K562 (cell line): ENCODE measurements at regions not wholly inside any gene's neighbourhood (a gene's known extent, or its start where the extent isn't known, plus 50 kb on each side); places are given as distances from the start of the nearest gene placed in this dataset.

Experiments used
- ATAC-seq: fragments of 200-7000 bp; cut with Tn5 transposase; 3 replicates; pipeline ENCODE4 v1.9.1; 2020; ENCODE audit warnings: moderate library complexity
- BruUV-seq: library from RNA; stranded (reverse); fragments of 400-500 nt; replicated peaks from 2 replicates; lab custom pipeline; 2021; lab: Mats Ljungman, UMichigan
- CTCF ChIA-PET: fragments of 300-600 bp; formaldehyde crosslinking; extraction: SDS; loops from one replicate; lab custom pipeline; 2021; ENCODE audit warnings: low intra/inter-chr PET ratio; lab: Yijun Ruan, JAX
- POLR2A ChIA-PET: fragments of 300-600, 350-650 bp; sonication (Branson Sonifier 250); formaldehyde crosslinking; extraction: SDS; loops from one replicate; lab custom pipeline; 2021; ENCODE audit warnings: antibody characterized with exemption, inconsistent platforms; lab: Yijun Ruan, JAX
- DNase-seq, 4 experiments: peaks; one replicate each; pipeline versions ENCODE4 v3.0.0 to v3.0.0-alpha.2; 2011 to 2018; ENCODE audit warnings: low spot score in 3 of 4, mixed read lengths in 3 of 4; ENCODE audit errors: extremely low read depth in 1 of 4
- FAIRE-seq: peaks from 2 replicates; lab custom pipeline; 2011; peaks lifted over from hg19 to GRCh38; lab: Jason Lieb, UNC
- H2AFZ ChIP-seq: 2 replicates; pipeline ENCODE4 v1.6.0; 2011; ENCODE audit warnings: low read depth, low read length, control low read depth, inconsistent platforms
- H3K27ac ChIP-seq: fragments of 200-600 bp; 3 replicates; pipeline ENCODE4 v1.8.0; 2011; ENCODE audit warnings: low read depth, mild to moderate bottlenecking, control low read depth, inconsistent platforms, low read length, moderate library complexity, mixed read lengths; ENCODE audit errors: extremely low read depth
- H3K27me3 ChIP-seq, 2 experiments: fragments of 300-600 bp in 1 of 2; 2 replicates in 1 of 2; 3 replicates in 1 of 2; pipeline versions ENCODE4 v1.6.0 to v1.8.0; 2011; ENCODE audit warnings: inconsistent platforms in 2 of 2, low read length in 2 of 2, mild to moderate bottlenecking in 1 of 2, mixed read lengths in 1 of 2, moderate library complexity in 1 of 2; ENCODE audit not compliant: control insufficient read depth in 2 of 2, insufficient read depth in 2 of 2
- H3K36me3 ChIP-seq: fragments of 300-600 bp; 3 replicates; pipeline ENCODE4 v1.8.0; 2011; ENCODE audit warnings: mild to moderate bottlenecking, low read length, inconsistent platforms; ENCODE audit not compliant: control insufficient read depth, insufficient read depth
- H3K4me1 ChIP-seq, 2 experiments: fragments of 200-600 bp in 1 of 2; replicated peaks in 1 of 2; 2 replicates in 1 of 2; 3 replicates in 1 of 2; pipeline versions ENCODE4 v1.5.1 to v1.8.0; 2011; ENCODE audit warnings: inconsistent platforms in 2 of 2, low read length in 2 of 2, mild to moderate bottlenecking in 1 of 2, mixed read lengths in 1 of 2, moderate library complexity in 1 of 2; ENCODE audit not compliant: control insufficient read depth in 2 of 2, insufficient read depth in 2 of 2
- H3K4me2 ChIP-seq: 2 replicates; pipeline ENCODE4 v1.6.1; 2011; ENCODE audit warnings: low read length, control low read depth, inconsistent platforms, mixed read lengths; ENCODE audit not compliant: insufficient read depth
- H3K4me3 ChIP-seq: fragments of 200-600 bp; sonication (generic), shearing (Covaris generic); 2 replicates; pipeline ENCODE4 v1.5.1; 2016; ENCODE audit warnings: control low read depth, inconsistent platforms
- H3K79me2 ChIP-seq: fragments of 200-600 bp; 3 replicates; pipeline ENCODE4 v1.8.0; 2011; ENCODE audit warnings: low read length, inconsistent platforms; ENCODE audit not compliant: control insufficient read depth, insufficient read depth
- H3K9ac ChIP-seq, 2 experiments: 2 replicates each; pipeline versions ENCODE4 v1.6.0 to v1.6.1; 2011; ENCODE audit warnings: low read depth in 2 of 2, low read length in 2 of 2, control low read depth in 1 of 2, inconsistent platforms in 1 of 2, mild to moderate bottlenecking in 1 of 2, mixed read lengths in 1 of 2; ENCODE audit not compliant: insufficient read depth in 1 of 2
- H3K9me1 ChIP-seq: one replicate; pipeline ENCODE4 v1.6.0; 2011; ENCODE audit warnings: inconsistent platforms, mild to moderate bottlenecking, low read length, moderate library complexity; ENCODE audit not compliant: control insufficient read depth, insufficient read depth
- H3K9me3 ChIP-seq: replicated peaks from 2 replicates; pipeline ENCODE4 v1.5.1; 2011; ENCODE audit warnings: low read depth, low read length, inconsistent platforms; ENCODE audit not compliant: control insufficient read depth, insufficient read depth
- H4K20me1 ChIP-seq: replicated peaks from 2 replicates; pipeline ENCODE4 v1.6.1; 2011; ENCODE audit warnings: low read length, inconsistent platforms, mixed read lengths; ENCODE audit not compliant: control insufficient read depth, insufficient read depth
- CBX8 ChIP-seq: fragments of 200-600 bp; sonication (generic); IDR thresholded peaks from 2 replicates; pipeline ENCODE4 v1.6.1; 2012; ENCODE audit warnings: borderline replicate concordance, mixed run types, low read depth, mild to moderate bottlenecking, moderate library complexity, mixed read lengths, low read length, control low read depth, inconsistent platforms; ENCODE audit not compliant: poor library complexity, severe bottlenecking; ENCODE audit errors: extremely low read depth
- DLX4 ChIP-seq: fragments of 250-450 bp; sonication (Bioruptor Pico); IDR thresholded peaks from 2 replicates; pipeline ENCODE4 v1.6.1; 2021; ENCODE audit warnings: mild to moderate bottlenecking
- E2F3 ChIP-seq: fragments of 250-450 bp; sonication (Bioruptor Pico); IDR thresholded peaks from 2 replicates; pipeline ENCODE4 v1.4.0; 2020; ENCODE audit warnings: mild to moderate bottlenecking
- FOXM1 ChIP-seq, 2 experiments: fragments of 450-650 bp in 1 of 2; sonication (generic) in 1 of 2; formaldehyde crosslinking in 1 of 2; IDR thresholded peaks; 2 replicates each; pipeline versions ENCODE4 v1.6.1 to v1.9.0; 2017 to 2022; ENCODE audit warnings: low read depth in 2 of 2, mild to moderate bottlenecking in 2 of 2, missing genetic modification reagents in 1 of 2, moderate library complexity in 1 of 2
- MIER1 ChIP-seq: fragments of 450-650 bp; IDR thresholded peaks from 2 replicates; pipeline ENCODE4 v1.6.1; 2016; ENCODE audit warnings: antibody characterized with exemption, mild to moderate bottlenecking, low read depth
- SREBF2 ChIP-seq: sonication (generic); formaldehyde crosslinking; IDR thresholded peaks from 2 replicates; pipeline ENCODE4 v1.4.0; 2020; ENCODE audit warnings: mild to moderate bottlenecking, missing genetic modification reagents
- ZNF133 ChIP-seq: fragments of 250-450 bp; sonication (Bioruptor Pico); IDR thresholded peaks from 2 replicates; pipeline ENCODE4 v1.4.0; 2020; ENCODE audit warnings: mild to moderate bottlenecking
- whole genome bisulfite sequencing: fragments of 100-300 bp; shearing (Covaris generic); methylation state at CpG from one replicate; pipeline ENCODE4 v1.1.6; 2016; ENCODE audit warnings: low coverage, mixed read lengths; ENCODE audit not compliant: insufficient coverage; ENCODE audit errors: missing lambda C conversion rate; 5-methylcytosine and 5-hydroxymethylcytosine counted together
- in situ Hi-C: fragments of 300-500 bp; cut with MboI; formaldehyde crosslinking; loops from 4 replicates; pipeline ENCODE4 v1.15.0; 2018; ENCODE audit warnings: inconsistent platforms, mixed read lengths
- intact Hi-C: fragments of 100-400 bp; cut with micrococcal nuclease; formaldehyde crosslinking; loops from 2 replicates; pipeline ENCODE4 v1.14.2; 2022

- ChIA-PET CTCF (no interaction called here), POLR2A (interaction anchor here (0.8 kb wide), 1 partner anchor 13 kb away, joined by 4 read pairs; no protein-coding TSS in a partner anchor)
- H3K4me3 ChIP-seq, result no peak overlapping the region
- no peaks in the 10 kb centered on the region for H4K20me1 ChIP-seq
- no peaks in the 10 kb centered on the region for H3K4me1 ChIP-seq
- H3K9me3 ChIP-seq, result no peaks in the 10 kb centered on the region
- no peaks in the 10 kb centered on the region for H3K9me1 ChIP-seq
- H3K27ac ChIP-seq, result no peak overlapping the region
- in situ Hi-C loops, result no loop called here
- ATAC-seq, result no peak
- no peak for TF ChIP-seq MIER1
- intact Hi-C loops, result no loop called here
- H3K36me3 ChIP-seq, result no peaks in the 10 kb centered on the region
- no peak overlapping the region for H2AFZ ChIP-seq
- no peak overlapping the region for H3K4me2 ChIP-seq
- no TSS peak for BruUV-seq
- DNase-seq, result no peak
- WGBS, result 0% methylated on average over 9 of the region's 11 CpGs
- no peaks in the 10 kb centered on the region for H3K79me2 ChIP-seq
- H3K9ac ChIP-seq, result no peak overlapping the region
- no peak for FAIRE-seq
- H3K27me3 ChIP-seq, result peaks cover 0 to 17% of the 10 kb centered on the region in 2 experiments; a peak in 2 of 5 replicates
These were observed 495.5 kb downstream of the TBC1D22A start for GRCh38 chr22:47257976-47258375.

- Histone ChIP-seq H3K4me2 (no peak overlapping the region), H2AFZ (no peak overlapping the region), H3K9ac (no peak overlapping the region)
- BruUV-seq, result no TSS peak
- FAIRE-seq, result no peak
- TF ChIP-seq FOXM1 (IDR thresholded peaks at IDR 0.05; ENCODE audit: low read depth) (no peak), FOXM1 (CRISPR knock-in tag; IDR thresholded peaks at IDR 0.05; ENCODE audit: low read depth) (no peak), E2F3 (CRISPR knock-in tag) (no peak), ZNF133 (no peak), SREBF2 (no peak), CBX8 (no peak), DLX4 (no peak)
- TF ChIP-seq, all 486 proteins: peak for 0
- intact Hi-C loops (no loop called here), in situ Hi-C loops (no loop called here)
- no peaks in the 10 kb centered on the region for H3K9me3 ChIP-seq
- H4K20me1 ChIP-seq, result no peaks in the 10 kb centered on the region
- CTCF ChIA-PET, result no interaction called here
- ATAC-seq (no peak), DNase-seq (no peak)
- H3K27ac ChIP-seq, result no peak overlapping the region
- no peaks in the 10 kb centered on the region for H3K36me3 ChIP-seq
- H3K4me3 ChIP-seq, result no peak overlapping the region
- no peaks in the 10 kb centered on the region for H3K9me1 ChIP-seq
- WGBS, result 3% methylated on average over 4 of the region's 5 CpGs
- H3K27me3 ChIP-seq, result peaks cover 0 to 17% of the 10 kb centered on the region in 2 experiments; a peak in 2 of 5 replicates
- H3K79me2 ChIP-seq, result no peaks in the 10 kb centered on the region
- no peaks in the 10 kb centered on the region for H3K4me1 ChIP-seq
- POLR2A ChIA-PET, result interaction anchor here (0.8 kb wide), 1 partner anchor 13 kb away, joined by 4 read pairs; no protein-coding TSS in a partner anchor
These were observed 495.1 kb downstream of the TBC1D22A start for GRCh38 chr22:47257566-47257965.
